ENCODE measurements at regions not wholly inside any gene's neighbourhood (a gene's known extent, or its start where the extent isn't known, plus 50 kb on each side); places are given as distances from the start of the nearest gene placed in this dataset.

DNA sequence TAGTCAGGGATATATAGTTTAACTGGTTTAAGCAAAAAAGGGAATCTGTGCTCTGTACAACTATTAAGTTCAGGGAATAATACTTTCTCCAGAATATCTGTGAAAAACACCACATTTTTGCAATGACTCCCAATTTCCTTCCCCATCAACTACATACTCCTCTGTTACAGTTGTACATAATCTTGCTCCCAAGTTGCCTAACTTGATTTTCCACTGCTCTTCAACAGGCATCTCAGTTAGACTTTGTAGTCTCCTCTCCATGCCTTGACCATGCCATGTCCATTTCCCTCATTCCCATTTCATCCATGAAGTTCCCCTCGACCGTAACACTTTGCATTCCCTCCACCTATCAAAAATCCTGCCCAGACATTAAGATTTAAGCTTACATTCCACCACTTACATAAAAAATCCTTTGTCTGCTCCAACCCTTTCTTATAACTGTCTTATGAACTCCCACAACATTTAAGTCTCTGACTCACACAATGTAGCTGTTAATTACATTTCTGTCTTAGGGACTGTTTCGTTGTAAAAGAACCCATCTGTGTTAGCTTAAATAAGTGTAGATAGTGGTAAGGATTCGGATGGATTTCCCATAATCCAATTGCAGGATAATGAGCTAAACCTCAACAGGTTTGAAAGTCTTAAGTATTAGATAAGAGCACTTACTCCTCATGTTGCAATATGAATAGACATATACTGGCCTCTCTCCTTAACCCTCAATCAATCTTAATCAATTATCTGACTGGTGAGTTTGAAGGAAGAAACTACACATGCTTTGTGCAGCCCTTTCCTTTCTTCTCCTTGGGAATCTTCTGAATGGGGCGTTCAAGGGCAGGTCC lies 156.5 kb downstream of the PAWR start:
- no peak for DNase-seq (ENCODE audit: low spot score)

DNA sequence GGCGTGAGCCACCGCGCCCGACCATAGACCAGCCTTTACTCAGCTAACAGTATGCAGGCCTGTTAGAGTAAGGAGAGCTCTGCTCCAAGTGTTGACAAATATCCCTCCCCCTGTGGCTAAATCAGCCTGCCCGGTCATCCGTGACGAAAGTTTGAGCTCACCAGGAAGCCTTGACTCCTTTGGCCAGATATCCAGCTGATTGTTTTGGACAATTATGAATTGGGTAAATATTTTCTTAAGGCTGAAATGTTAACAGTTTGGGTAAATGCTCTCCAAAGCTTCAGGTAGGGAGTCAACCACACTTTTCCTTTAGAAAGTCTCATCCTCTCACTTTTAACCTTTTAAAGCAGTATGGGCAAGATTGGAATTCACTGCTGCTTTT lies 157.9 kb downstream of the PAWR start:
- peak; percentile 37 for DNase-seq (ENCODE audit: low spot score)

DNA sequence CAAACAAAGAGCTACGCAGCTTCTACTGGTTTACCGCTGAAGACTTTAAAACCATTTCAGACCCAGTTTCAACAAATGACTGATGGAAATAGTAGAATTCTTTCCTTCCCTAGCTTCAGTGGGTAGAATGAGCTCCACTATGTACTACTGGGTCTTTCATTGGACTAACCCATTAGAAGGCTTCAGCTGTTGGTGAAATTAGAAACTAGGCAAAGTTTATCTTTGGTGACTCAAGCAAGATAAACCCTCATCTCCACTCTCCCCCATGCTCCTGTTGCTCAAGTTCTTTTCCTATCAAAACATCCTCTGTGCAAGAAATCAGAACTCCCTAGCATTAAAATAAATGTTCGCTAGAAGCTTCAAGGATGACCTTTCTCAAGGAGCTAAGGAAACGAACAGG lies 159.2 kb downstream of the PAWR start:
- DNase-seq (ENCODE audit: low spot score) = no peak

GRCh38 chr12:79527473-79527872 lies 163.3 kb downstream of the PAWR start:
- DNase-seq (ENCODE audit: low spot score) = no peak

GRCh38 chr12:79525357-79525756 lies 165.4 kb downstream of the PAWR start:
- no peak for DNase-seq (ENCODE audit: low spot score)

DNA sequence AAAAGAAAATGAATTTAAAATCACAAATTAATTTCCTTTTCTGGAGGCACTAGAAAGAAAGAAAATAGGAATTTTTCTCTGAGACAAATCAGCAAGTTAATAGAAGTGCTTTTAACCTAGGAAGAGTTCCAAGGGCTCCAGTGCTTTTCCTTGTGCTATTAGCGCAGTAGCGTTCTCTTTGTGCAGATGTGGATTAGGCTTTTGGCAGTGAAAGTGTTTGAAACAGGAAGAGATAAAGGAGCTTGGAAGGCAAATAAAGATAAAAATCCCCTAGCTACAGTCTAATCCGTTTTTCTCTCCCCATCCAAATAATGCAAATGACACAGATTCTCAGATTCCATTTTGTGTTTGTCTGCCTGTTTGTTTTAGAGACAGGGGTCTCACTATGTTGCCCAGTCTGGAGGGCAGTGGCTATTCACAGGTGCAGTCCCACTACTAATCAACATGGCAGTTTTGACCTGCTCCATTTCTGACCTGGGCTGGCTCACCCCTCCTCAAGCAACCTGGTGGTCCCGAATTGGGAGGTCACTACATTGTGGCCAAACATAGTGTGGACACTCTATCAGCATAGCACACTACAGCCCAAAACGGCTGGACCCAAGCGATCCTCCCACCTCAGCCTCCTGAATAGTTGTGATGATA lies 166.1 kb downstream of the PAWR start:
- DNase-seq (ENCODE audit: low spot score) = no peak

- no peak for DNase-seq (ENCODE audit: low spot score)
Measured at GRCh38 chr12:79522989-79523386, 167.8 kb downstream of the PAWR start.

DNA sequence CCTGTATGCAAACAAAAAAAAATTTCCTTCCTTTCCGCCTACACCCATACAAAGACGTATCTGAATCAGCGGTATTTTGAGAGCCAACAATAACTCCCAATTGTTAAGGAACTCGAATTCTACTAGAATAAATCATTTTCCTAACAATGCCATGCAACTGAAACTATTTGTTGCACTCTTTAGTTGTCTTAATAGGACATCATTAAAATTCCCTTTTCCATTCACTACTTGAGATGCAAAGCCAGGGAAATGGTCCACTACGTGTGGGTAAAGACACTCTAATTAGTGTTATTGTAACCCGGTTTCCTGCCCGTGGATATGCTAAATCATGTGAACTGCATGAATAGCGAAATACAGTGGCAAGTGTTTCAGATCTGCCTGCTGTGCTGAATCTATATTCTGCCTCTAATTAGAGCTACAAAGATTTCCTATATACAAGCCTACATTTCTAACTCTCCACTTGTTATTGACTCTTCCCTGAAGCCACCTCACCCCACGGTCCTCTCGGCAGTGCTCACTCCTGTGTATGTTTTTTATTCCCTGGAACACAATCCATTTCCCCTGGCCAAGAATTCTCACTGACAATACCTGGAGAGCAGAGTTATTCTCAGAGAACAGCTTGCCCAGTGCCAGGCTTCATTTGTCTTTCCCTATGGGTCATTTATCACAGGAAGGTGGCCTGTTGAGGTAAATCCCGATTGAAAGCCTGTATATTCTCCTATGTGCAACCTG lies 168.3 kb downstream of the PAWR start:
- peak; percentile 22 for DNase-seq (ENCODE audit: low spot score)

DNA sequence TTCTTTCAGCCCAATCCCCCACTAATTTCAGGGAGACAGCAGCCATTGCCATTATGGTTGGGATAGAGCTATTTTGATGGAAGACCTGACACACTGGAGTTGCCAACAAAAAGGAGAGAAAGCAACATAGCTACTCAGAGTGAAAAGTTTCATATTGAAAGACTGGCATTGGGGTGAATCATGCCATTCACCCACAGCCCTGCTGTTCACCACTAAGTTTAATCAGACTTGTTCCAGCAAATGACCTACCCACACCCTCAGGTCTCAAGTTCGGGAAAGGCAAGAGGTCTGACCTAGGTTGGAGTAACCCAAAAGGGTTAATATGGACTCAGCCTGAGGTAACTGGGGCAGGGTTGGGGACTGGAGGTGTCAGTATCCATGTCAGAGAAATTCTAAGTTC lies 169.2 kb downstream of the PAWR start:
- no peak for DNase-seq (ENCODE audit: low spot score)

DNA sequence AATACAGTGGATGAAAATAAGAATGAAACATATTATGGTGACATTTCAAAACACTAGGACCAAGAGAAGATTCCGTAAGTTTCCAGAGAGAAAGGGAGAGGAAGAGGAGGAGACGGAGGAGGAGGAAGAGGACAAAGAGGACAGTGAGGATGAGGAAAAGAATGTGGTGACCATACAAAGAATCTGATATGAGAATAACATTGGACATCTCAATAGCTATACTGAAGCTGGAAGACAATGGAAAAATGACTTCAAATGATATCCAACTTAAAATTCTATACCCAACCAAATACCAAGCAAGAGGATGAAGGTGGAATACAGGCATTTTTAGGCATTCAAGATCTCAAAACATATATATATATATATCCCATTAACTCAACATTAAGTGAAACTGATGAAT lies 173.4 kb downstream of the PAWR start:
- no peak for DNase-seq (ENCODE audit: low spot score)

DNA sequence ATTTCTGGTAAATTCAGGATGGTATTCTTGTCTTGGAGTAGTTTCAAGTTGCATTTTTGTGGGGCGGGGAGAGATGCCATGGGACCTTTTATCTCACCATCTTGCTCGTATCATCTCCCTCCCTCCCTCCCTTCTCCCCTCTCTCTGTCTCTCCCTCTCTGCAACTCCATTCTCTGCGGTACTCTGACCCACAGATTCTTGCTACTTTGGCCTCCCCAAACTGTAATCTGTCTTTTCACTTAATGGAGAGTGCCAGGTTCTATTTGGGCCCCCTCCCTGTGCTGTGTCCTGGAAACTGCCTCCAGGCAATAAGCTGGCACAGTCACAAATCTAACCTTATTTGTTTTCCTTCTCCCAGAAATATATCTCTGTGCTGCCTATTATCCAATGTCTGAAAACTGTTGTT lies 175.2 kb downstream of the PAWR start:
- no peak for DNase-seq (ENCODE audit: low spot score)

DNA sequence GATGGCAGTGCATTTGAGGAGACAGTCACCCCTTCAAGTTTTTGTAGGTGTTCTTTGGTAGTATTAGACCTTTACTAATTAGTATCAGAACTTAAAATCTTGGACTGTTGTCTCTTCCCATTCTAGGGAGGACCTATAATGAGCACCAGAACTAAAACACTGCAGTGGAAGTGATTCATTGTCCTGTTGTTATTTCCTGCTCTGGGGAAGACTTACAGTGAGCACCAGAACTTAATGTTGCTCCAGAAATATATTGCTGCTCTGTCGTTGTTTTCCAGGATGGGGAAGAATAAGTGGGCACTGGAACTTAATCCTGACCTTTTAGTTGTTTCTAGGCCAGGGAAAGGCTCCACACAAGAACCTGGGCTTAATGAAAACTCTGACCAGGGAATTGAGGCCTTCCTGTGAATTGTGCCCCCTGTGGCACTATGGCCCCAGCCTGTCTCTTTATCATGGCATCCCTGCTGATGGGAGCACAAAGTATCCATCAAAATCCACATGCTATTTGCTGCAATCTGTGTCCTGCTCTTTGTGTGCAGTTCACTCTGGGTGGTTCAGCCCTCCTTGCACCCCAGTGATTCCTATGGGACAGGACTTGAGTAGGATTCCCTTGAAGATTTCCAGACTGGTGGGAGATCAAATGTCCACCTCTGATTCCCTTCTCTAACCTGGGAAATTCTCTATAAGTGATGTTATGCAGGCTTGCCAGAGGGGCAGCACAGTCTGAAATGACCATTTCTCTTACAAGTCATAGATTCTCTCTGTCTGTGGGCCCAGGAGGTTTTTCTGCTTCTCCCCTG lies 175.8 kb downstream of the PAWR start:
- DNase-seq (ENCODE audit: low spot score) = no peak

- peak; percentile 31 for DNase-seq (ENCODE audit: low spot score)
Measured at GRCh38 chr12:79512068-79512467, 178.7 kb downstream of the PAWR start.

DNA sequence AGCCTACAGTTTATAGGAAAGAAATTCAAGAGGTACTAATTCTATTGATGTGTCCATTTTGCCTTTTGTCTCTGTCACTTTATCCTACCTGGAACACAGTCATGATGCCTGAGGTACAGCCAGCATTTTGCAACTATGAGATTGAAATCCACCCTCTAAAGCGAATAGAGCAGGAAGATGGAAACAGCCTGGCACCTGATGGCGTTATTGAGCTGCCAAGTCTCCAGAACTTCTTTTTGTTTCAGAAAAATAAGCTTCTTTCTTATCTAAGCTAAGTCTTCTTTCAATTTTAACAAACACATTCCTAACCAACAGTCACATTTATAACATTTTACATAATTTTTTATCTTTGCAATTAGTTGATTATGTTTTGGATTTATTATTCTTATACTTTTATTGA lies 182.1 kb downstream of the PAWR start:
- DNase-seq (ENCODE audit: low spot score) = no peak

All from iPS-NIHi11 (cell line).